Right lobe of liver (tissue), 4 donors: ENCODE measurements at regions not wholly inside any gene's neighbourhood (a gene's known extent, or its start where the extent isn't known, plus 50 kb on each side); places are given as distances from the start of the nearest gene placed in this dataset.

Source experiments
- CTCF ChIP-seq, 4 donors: fragments of 200-600 bp in 3 of 4; fragments of 450-650 bp in 1 of 4; IDR thresholded peaks; one replicate each; pipeline versions ENCODE4 v1.5.1 to v1.8.0; 2016 to 2022; ENCODE audit warnings: antibody characterized with exemption in 4 of 4, mild to moderate bottlenecking in 2 of 4
- POLR2A ChIP-seq: fragments of 450-650 bp; IDR thresholded peaks from one replicate; pipeline ENCODE4 v1.6.1; 2017; ENCODE audit warnings: antibody characterized with exemption, mild to moderate bottlenecking
- donor health status: DM: no; HTN: no; CAD: no.
- donor health status: DM: no; HTN: no; CAD: no.
- donor health status: DM: no; HTN: yes; CAD: no.

GRCh38 chr20:22495789-22496188 is 88.6 kb downstream of the FOXA2 start:
- TF ChIP-seq CTCF (IDR thresholded peaks at IDR 0.05): no peak
- TF ChIP-seq POLR2A: no peak
